HEK293 (cell line): ENCODE measurements at regions not wholly inside any gene's neighbourhood (a gene's known extent, or its start where the extent isn't known, plus 50 kb on each side); places are given as distances from the start of the nearest gene placed in this dataset.

Experiments
- CTCF ChIA-PET: fragments of 350-600 bp; formaldehyde crosslinking; extraction: SDS; loops from one replicate; lab custom pipeline; 2021; ENCODE audit warnings: antibody characterized with exemption; lab: Yijun Ruan, JAX
- POLR2A ChIA-PET: fragments of 300-600 bp; formaldehyde crosslinking; extraction: SDS; loops from one replicate; lab custom pipeline; 2020; ENCODE audit warnings: antibody characterized with exemption, inconsistent platforms; lab: Yijun Ruan, JAX
- H3K27ac ChIP-seq: fragments of 200-500 bp; sonication (Bioruptor generic); 2 replicates; pipeline ENCODE4 v1.5.1; 2014; ENCODE audit warnings: low read depth, low read length, control low read depth, inconsistent platforms; ENCODE audit errors: extremely low read depth
- H3K36me3 ChIP-seq, 2 experiments: fragments of 200-500 bp in 1 of 2; sonication (Bioruptor generic) in 1 of 2; 1 replicate in 1 of 2; 2 replicates in 1 of 2; pipeline ENCODE4 v1.5.1; 2014 to 2017; ENCODE audit warnings: inconsistent platforms in 2 of 2, low read length in 2 of 2; ENCODE audit not compliant: control insufficient read depth in 2 of 2, insufficient read depth in 1 of 2
- H3K4me1 ChIP-seq: fragments of 200-500 bp; sonication (Bioruptor generic); 2 replicates; pipeline ENCODE4 v1.5.1; 2014; ENCODE audit warnings: mild to moderate bottlenecking, low read length, inconsistent platforms; ENCODE audit not compliant: control insufficient read depth, insufficient read depth
- H3K4me3 ChIP-seq: 2 replicates; pipeline ENCODE4 v1.5.1; 2011; ENCODE audit warnings: low read depth, mild to moderate bottlenecking, control low read depth, low read length, moderate library complexity
- H3K9me3 ChIP-seq: fragments of 200-500 bp; sonication (Bioruptor generic); 2 replicates; pipeline ENCODE4 v1.5.1; 2014; ENCODE audit warnings: low read depth, low read length, inconsistent platforms; ENCODE audit not compliant: control insufficient read depth, insufficient read depth
- KLF10 ChIP-seq: fragments of 450-650 bp; IDR thresholded peaks from 2 replicates; pipeline ENCODE4 v1.5.1; 2018; ENCODE audit warnings: missing biosample characterization, mild to moderate bottlenecking, missing genetic modification characterization
- SALL2 ChIP-seq: fragments of 450-650 bp; formaldehyde crosslinking; IDR thresholded peaks from 2 replicates; pipeline ENCODE4 v1.5.0; 2017; ENCODE audit warnings: missing biosample characterization, mild to moderate bottlenecking, missing genetic modification characterization, borderline replicate concordance
- YY1 ChIP-seq: fragments of 450-650 bp; formaldehyde crosslinking; IDR thresholded peaks from 2 replicates; pipeline ENCODE4 v1.5.1; 2018; ENCODE audit warnings: missing biosample characterization, missing genetic modification characterization
- ZEB2 ChIP-seq: fragments of 450-650 bp; formaldehyde crosslinking; IDR thresholded peaks from 2 replicates; pipeline ENCODE4 v1.5.1; 2016; ENCODE audit warnings: missing biosample characterization, missing genetic modification characterization
- ZNF121 ChIP-seq: fragments of 450-650 bp; formaldehyde crosslinking; IDR thresholded peaks from 2 replicates; pipeline ENCODE4 v1.5.1; 2016; ENCODE audit warnings: missing biosample characterization, missing genetic modification characterization
- ZNF169 ChIP-seq: fragments of 450-650 bp; formaldehyde crosslinking; IDR thresholded peaks from 2 replicates; pipeline ENCODE4 v1.5.1; 2016; ENCODE audit warnings: missing biosample characterization, missing genetic modification characterization
- ZNF175 ChIP-seq: fragments of 450-650 bp; formaldehyde crosslinking; IDR thresholded peaks from 2 replicates; pipeline ENCODE4 v1.5.1; 2016; ENCODE audit warnings: missing biosample characterization, missing genetic modification characterization
- ZNF24 ChIP-seq: fragments of 450-650 bp; formaldehyde crosslinking; IDR thresholded peaks from 2 replicates; pipeline ENCODE4 v1.5.1; 2016; ENCODE audit warnings: missing biosample characterization, missing genetic modification characterization
- ZNF324 ChIP-seq: fragments of 450-650 bp; formaldehyde crosslinking; IDR thresholded peaks from 2 replicates; pipeline ENCODE4 v1.5.1; 2016; ENCODE audit warnings: missing biosample characterization, missing genetic modification characterization
- ZNF366 ChIP-seq: fragments of 450-650 bp; formaldehyde crosslinking; conservative IDR thresholded peaks from 2 replicates; pipeline ENCODE4 v1.5.1; 2016; ENCODE audit warnings: missing biosample characterization, missing genetic modification characterization
- ZNF416 ChIP-seq: fragments of 450-650 bp; formaldehyde crosslinking; IDR thresholded peaks from 2 replicates; pipeline ENCODE4 v1.5.1; 2016; ENCODE audit warnings: missing biosample characterization, missing genetic modification characterization
- ZNF433 ChIP-seq: fragments of 450-650 bp; formaldehyde crosslinking; IDR thresholded peaks from 2 replicates; pipeline ENCODE4 v1.5.1; 2016; ENCODE audit warnings: missing biosample characterization, missing genetic modification characterization, low read depth
- ZNF510 ChIP-seq: fragments of 450-650 bp; formaldehyde crosslinking; IDR thresholded peaks from 2 replicates; pipeline ENCODE4 v1.5.1; 2018; ENCODE audit warnings: mild to moderate bottlenecking, missing genetic modification characterization, missing biosample characterization; ENCODE audit not compliant: insufficient replicate concordance
- ZNF529 ChIP-seq: fragments of 450-650 bp; formaldehyde crosslinking; IDR thresholded peaks from 2 replicates; pipeline ENCODE4 v1.5.1; 2017; ENCODE audit warnings: missing genetic modification characterization, missing biosample characterization; ENCODE audit not compliant: insufficient replicate concordance
- ZNF585B ChIP-seq: fragments of 450-650 bp; formaldehyde crosslinking; IDR thresholded peaks from 2 replicates; pipeline ENCODE4 v1.5.1; 2016; ENCODE audit warnings: missing biosample characterization, missing genetic modification characterization
- ZNF768 ChIP-seq: fragments of 450-650 bp; formaldehyde crosslinking; IDR thresholded peaks from 2 replicates; pipeline ENCODE4 v1.5.1; 2018; ENCODE audit warnings: missing biosample characterization, mild to moderate bottlenecking, missing genetic modification characterization
- ZNF776 ChIP-seq: fragments of 450-650 bp; formaldehyde crosslinking; IDR thresholded peaks from 2 replicates; pipeline ENCODE4 v1.5.0; 2017; ENCODE audit warnings: missing biosample characterization, missing genetic modification characterization, borderline replicate concordance
- ZNF777 ChIP-seq: fragments of 450-650 bp; formaldehyde crosslinking; IDR thresholded peaks from 2 replicates; pipeline ENCODE4 v1.5.1; 2017; ENCODE audit warnings: missing biosample characterization, missing genetic modification characterization, borderline replicate concordance
- ZNF791 ChIP-seq: fragments of 450-650 bp; formaldehyde crosslinking; IDR thresholded peaks from 2 replicates; pipeline ENCODE4 v1.5.1; 2016; ENCODE audit warnings: missing biosample characterization, missing genetic modification characterization
- ZNF837 ChIP-seq: fragments of 450-650 bp; formaldehyde crosslinking; IDR thresholded peaks from 2 replicates; pipeline ENCODE4 v1.5.1; 2016; ENCODE audit warnings: missing biosample characterization, missing genetic modification characterization
- ZXDB ChIP-seq: fragments of 450-650 bp; formaldehyde crosslinking; IDR thresholded peaks from 2 replicates; pipeline ENCODE4 v1.5.1; 2016; ENCODE audit warnings: missing biosample characterization, missing genetic modification characterization
- TF ChIP-seq, protein P1 (sequence below): fragments of 450-650 bp; formaldehyde crosslinking; IDR thresholded peaks from 2 replicates; pipeline ENCODE4 v1.5.1; 2016; ENCODE audit warnings: missing biosample characterization, missing genetic modification characterization
- TF ChIP-seq, protein P2 (sequence below): fragments of 450-650 bp; formaldehyde crosslinking; IDR thresholded peaks from 2 replicates; pipeline ENCODE4 v1.5.1; 2016; ENCODE audit warnings: missing biosample characterization, missing genetic modification characterization
- TF ChIP-seq, protein P3 (sequence below): fragments of 450-650 bp; IDR thresholded peaks from 2 replicates; pipeline ENCODE4 v1.5.1; 2018; ENCODE audit warnings: missing biosample characterization, missing genetic modification characterization
- TF ChIP-seq, protein P4 (sequence below): fragments of 450-650 bp; formaldehyde crosslinking; IDR thresholded peaks from 2 replicates; pipeline ENCODE4 v1.5.1; 2016; ENCODE audit warnings: missing biosample characterization, missing genetic modification characterization, low read depth
- TF ChIP-seq, protein P5 (sequence below): fragments of 450-650 bp; formaldehyde crosslinking; IDR thresholded peaks from 2 replicates; pipeline ENCODE4 v1.5.1; 2016; ENCODE audit warnings: missing biosample characterization, missing genetic modification characterization, borderline replicate concordance

DNA sequence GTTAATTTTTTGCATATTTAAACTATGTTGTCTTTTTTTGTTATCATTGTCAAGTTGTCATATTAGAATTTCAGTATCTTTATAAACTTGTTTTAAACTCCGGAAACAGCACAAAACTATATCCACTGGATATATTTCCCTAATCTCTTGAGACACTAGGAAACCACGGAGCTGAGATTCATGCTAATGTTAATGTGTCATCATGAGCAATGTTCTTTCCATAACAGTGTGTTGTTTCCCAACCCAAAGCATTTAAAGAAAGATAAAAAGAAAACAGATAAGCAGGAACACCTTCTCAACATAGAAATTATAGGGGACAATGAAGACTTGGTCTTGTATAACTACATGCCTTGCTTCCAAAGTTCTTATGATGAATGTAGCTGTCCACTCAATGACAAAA, 626.2 kb upstream of the TMPRSS15 start:
- Histone ChIP-seq H3K4me1 (no peaks in the 10 kb centered on the region), H3K27ac (no peak overlapping the region), H3K4me3 (no peak overlapping the region), H3K9me3 (no peaks in the 10 kb centered on the region)
- POLR2A ChIA-PET = no interaction called here
- TF ChIP-seq ZEB2 (tag by site-specific recombination) = no peak
- TF ChIP-seq ZNF776 = no peak
- no peak for TF ChIP-seq ZNF777
- TF ChIP-seq ZNF791 (tag by site-specific recombination) = no peak
- no peak for TF ChIP-seq ZNF169 (tag by site-specific recombination)
- no peak for TF ChIP-seq ZNF768 (tag by site-specific recombination)
- no peak for TF ChIP-seq ZNF416 (tag by site-specific recombination)
- no peak for TF ChIP-seq SALL2 (tag by site-specific recombination)
- TF ChIP-seq ZNF585B (tag by site-specific recombination) = no peak
- no peak for TF ChIP-seq ZNF837 (tag by site-specific recombination)
- TF ChIP-seq ZNF24 = no peak
- TF ChIP-seq, protein P1, sequence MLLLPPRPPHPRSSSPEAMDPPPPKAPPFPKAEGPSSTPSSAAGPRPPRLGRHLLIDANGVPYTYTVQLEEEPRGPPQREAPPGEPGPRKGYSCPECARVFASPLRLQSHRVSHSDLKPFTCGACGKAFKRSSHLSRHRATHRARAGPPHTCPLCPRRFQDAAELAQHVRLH (tag by site-specific recombination) = no peak
- TF ChIP-seq, protein P2, sequence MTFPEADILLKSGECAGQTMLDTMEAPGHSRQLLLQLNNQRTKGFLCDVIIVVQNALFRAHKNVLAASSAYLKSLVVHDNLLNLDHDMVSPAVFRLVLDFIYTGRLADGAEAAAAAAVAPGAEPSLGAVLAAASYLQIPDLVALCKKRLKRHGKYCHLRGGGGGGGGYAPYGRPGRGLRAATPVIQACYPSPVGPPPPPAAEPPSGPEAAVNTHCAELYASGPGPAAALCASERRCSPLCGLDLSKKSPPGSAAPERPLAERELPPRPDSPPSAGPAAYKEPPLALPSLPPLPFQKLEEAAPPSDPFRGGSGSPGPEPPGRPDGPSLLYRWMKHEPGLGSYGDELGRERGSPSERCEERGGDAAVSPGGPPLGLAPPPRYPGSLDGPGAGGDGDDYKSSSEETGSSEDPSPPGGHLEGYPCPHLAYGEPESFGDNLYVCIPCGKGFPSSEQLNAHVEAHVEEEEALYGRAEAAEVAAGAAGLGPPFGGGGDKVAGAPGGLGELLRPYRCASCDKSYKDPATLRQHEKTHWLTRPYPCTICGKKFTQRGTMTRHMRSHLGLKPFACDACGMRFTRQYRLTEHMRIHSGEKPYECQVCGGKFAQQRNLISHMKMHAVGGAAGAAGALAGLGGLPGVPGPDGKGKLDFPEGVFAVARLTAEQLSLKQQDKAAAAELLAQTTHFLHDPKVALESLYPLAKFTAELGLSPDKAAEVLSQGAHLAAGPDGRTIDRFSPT (tag by site-specific recombination) = no peak
- TF ChIP-seq ZNF121 = no peak
- TF ChIP-seq ZNF175 (tag by site-specific recombination) = no peak
- TF ChIP-seq, all 188 proteins: peak for 0
- CTCF ChIA-PET = no interaction called here
- no peaks in the 10 kb centered on the region for H3K36me3 ChIP-seq

DNA sequence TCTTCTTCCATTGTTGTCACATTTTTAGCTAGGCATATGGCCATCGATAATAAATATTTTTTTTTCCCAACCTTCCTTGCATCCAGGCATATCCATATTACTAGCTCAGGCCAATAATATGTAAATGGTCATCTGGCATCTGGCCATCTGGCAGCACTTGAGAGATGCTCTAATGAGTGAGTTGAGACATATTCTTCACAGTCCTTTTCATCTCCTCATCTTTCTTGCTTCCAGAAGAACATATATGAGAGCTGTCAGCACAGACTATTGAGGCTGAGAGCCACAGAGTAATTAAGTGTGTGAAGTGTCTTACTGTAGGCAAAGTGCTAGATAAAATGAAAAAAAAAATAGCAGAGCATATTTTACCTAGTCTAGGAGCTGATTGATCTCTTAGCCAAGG, 628.4 kb upstream of the TMPRSS15 start:
- POLR2A ChIA-PET = no interaction called here

More for the DNA sequence above, 628.4 kb upstream of the TMPRSS15 start:
- TF ChIP-seq, protein P3, sequence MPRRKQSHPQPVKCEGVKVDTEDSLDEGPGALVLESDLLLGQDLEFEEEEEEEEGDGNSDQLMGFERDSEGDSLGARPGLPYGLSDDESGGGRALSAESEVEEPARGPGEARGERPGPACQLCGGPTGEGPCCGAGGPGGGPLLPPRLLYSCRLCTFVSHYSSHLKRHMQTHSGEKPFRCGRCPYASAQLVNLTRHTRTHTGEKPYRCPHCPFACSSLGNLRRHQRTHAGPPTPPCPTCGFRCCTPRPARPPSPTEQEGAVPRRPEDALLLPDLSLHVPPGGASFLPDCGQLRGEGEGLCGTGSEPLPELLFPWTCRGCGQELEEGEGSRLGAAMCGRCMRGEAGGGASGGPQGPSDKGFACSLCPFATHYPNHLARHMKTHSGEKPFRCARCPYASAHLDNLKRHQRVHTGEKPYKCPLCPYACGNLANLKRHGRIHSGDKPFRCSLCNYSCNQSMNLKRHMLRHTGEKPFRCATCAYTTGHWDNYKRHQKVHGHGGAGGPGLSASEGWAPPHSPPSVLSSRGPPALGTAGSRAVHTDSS (tag by site-specific recombination) = no peak
- TF ChIP-seq ZNF433 (tag by site-specific recombination) (no peak), ZNF324 (tag by site-specific recombination) (no peak), YY1 (tag by site-specific recombination) (no peak), ZNF529 (no peak), ZNF510 (tag by site-specific recombination) (no peak), ZNF366 (tag by site-specific recombination) (no peak), KLF10 (no peak), ZXDB (no peak)
- TF ChIP-seq, protein P4, sequence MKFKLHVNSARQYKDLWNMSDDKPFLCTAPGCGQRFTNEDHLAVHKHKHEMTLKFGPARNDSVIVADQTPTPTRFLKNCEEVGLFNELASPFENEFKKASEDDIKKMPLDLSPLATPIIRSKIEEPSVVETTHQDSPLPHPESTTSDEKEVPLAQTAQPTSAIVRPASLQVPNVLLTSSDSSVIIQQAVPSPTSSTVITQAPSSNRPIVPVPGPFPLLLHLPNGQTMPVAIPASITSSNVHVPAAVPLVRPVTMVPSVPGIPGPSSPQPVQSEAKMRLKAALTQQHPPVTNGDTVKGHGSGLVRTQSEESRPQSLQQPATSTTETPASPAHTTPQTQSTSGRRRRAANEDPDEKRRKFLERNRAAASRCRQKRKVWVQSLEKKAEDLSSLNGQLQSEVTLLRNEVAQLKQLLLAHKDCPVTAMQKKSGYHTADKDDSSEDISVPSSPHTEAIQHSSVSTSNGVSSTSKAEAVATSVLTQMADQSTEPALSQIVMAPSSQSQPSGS (tag by site-specific recombination) = no peak
- TF ChIP-seq, protein P5, sequence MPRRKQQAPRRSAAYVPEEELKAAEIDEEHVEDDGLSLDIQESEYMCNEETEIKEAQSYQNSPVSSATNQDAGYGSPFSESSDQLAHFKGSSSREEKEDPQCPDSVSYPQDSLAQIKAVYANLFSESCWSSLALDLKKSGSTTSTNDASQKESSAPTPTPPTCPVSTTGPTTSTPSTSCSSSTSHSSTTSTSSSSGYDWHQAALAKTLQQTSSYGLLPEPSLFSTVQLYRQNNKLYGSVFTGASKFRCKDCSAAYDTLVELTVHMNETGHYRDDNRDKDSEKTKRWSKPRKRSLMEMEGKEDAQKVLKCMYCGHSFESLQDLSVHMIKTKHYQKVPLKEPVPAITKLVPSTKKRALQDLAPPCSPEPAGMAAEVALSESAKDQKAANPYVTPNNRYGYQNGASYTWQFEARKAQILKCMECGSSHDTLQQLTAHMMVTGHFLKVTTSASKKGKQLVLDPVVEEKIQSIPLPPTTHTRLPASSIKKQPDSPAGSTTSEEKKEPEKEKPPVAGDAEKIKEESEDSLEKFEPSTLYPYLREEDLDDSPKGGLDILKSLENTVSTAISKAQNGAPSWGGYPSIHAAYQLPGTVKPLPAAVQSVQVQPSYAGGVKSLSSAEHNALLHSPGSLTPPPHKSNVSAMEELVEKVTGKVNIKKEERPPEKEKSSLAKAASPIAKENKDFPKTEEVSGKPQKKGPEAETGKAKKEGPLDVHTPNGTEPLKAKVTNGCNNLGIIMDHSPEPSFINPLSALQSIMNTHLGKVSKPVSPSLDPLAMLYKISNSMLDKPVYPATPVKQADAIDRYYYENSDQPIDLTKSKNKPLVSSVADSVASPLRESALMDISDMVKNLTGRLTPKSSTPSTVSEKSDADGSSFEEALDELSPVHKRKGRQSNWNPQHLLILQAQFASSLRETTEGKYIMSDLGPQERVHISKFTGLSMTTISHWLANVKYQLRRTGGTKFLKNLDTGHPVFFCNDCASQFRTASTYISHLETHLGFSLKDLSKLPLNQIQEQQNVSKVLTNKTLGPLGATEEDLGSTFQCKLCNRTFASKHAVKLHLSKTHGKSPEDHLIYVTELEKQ (tag by site-specific recombination) = no peak
- TF ChIP-seq, all 188 proteins: peak for 0
- H3K36me3 ChIP-seq = no peaks in the 10 kb centered on the region
- no peaks in the 10 kb centered on the region for H3K9me3 ChIP-seq
- no peak overlapping the region for H3K4me3 ChIP-seq
- no peaks in the 10 kb centered on the region for H3K4me1 ChIP-seq
- H3K27ac ChIP-seq = no peak overlapping the region
- CTCF ChIA-PET = no interaction called here
